ENCODE measurements at regions not wholly inside any gene's neighbourhood (a gene's known extent, or its start where the extent isn't known, plus 50 kb on each side); places are given as distances from the start of the nearest gene placed in this dataset.
A peak's percentile ranks its signal among the peaks of the same experiment; 100 is the strongest.

GRCh38 chr3:177820683-177821316 is 623.5 kb upstream of the TBL1XR1 start:
- Mint-ChIP-seq H3K27me3 (no peaks in the 10 kb centered on the region), H3K27ac (no peak overlapping the region), H3K4me3 (peak overlapping the region in 1 of 4 donors; percentile 47), H3K36me3 (peaks cover 4% of the 10 kb centered on the region), H3K9me3 (no peaks in the 10 kb centered on the region), H3K4me1 (peaks cover 5 to 10% (median 8%) of the 10 kb centered on the region in 3 donors)

- Mint-ChIP-seq H3K9me3 (no peaks in the 10 kb centered on the region), H3K36me3 (peaks cover 5% of the 10 kb centered on the region), H3K4me3 (no peak overlapping the region), H3K27me3 (no peaks in the 10 kb centered on the region), H3K4me1 (peaks cover 5 to 10% (median 8%) of the 10 kb centered on the region in 3 donors), H3K27ac (no peak overlapping the region)
These were observed 625.4 kb upstream of the TBL1XR1 start for GRCh38 chr3:177822681-177823096.

GRCh38 chr3:177823701-177824189 is 626.5 kb upstream of the TBL1XR1 start:
- peaks cover 3% of the 10 kb centered on the region for H3K36me3 Mint-ChIP-seq
- H3K4me3 Mint-ChIP-seq, result no peak overlapping the region
- no peak overlapping the region for H3K27ac Mint-ChIP-seq
- H3K9me3 Mint-ChIP-seq, result no peaks in the 10 kb centered on the region
- H3K27me3 Mint-ChIP-seq, result no peaks in the 10 kb centered on the region
- H3K4me1 Mint-ChIP-seq, result peaks cover 5 to 10% (median 8%) of the 10 kb centered on the region in 3 donors

- Mint-ChIP-seq H3K4me1 (peaks cover 5 to 10% (median 8%) of the 10 kb centered on the region in 3 donors), H3K9me3 (no peaks in the 10 kb centered on the region), H3K36me3 (peaks cover 3% of the 10 kb centered on the region), H3K27me3 (no peaks in the 10 kb centered on the region), H3K27ac (no peak overlapping the region), H3K4me3 (no peak overlapping the region)
These were observed 627.0 kb upstream of the TBL1XR1 start for GRCh38 chr3:177824190-177824786.

GRCh38 chr3:177824841-177825240 is 627.6 kb upstream of the TBL1XR1 start:
- no peaks in the 10 kb centered on the region for H3K27me3 Mint-ChIP-seq
- H3K9me3 Mint-ChIP-seq, result no peaks in the 10 kb centered on the region
- H3K4me3 Mint-ChIP-seq, result no peak overlapping the region
- H3K36me3 Mint-ChIP-seq, result peaks cover 3% of the 10 kb centered on the region
- no peak overlapping the region for H3K27ac Mint-ChIP-seq
- peaks cover 5 to 10% (median 8%) of the 10 kb centered on the region in 3 donors for H3K4me1 Mint-ChIP-seq

- Mint-ChIP-seq H3K4me1 (no peaks in the 10 kb centered on the region), H3K9me3 (no peaks in the 10 kb centered on the region), H3K4me3 (peak overlapping the region in 1 of 4 donors; percentile 27), H3K27ac (no peak overlapping the region), H3K36me3 (peaks cover 3% of the 10 kb centered on the region), H3K27me3 (no peaks in the 10 kb centered on the region)
These were observed 629.0 kb upstream of the TBL1XR1 start for GRCh38 chr3:177826253-177826652.

GRCh38 chr3:177827511-177828207 is 630.4 kb upstream of the TBL1XR1 start:
- Mint-ChIP-seq H3K27ac (no peak overlapping the region), H3K36me3 (peaks cover 3% of the 10 kb centered on the region), H3K4me1 (no peaks in the 10 kb centered on the region), H3K27me3 (no peaks in the 10 kb centered on the region), H3K9me3 (no peaks in the 10 kb centered on the region), H3K4me3 (no peak overlapping the region)

GRCh38 chr3:177828208-177828565 is 630.9 kb upstream of the TBL1XR1 start:
- no peaks in the 10 kb centered on the region for H3K9me3 Mint-ChIP-seq
- peaks cover 3% of the 10 kb centered on the region for H3K36me3 Mint-ChIP-seq
- H3K27ac Mint-ChIP-seq, result no peak overlapping the region
- no peaks in the 10 kb centered on the region for H3K27me3 Mint-ChIP-seq
- H3K4me3 Mint-ChIP-seq, result no peak overlapping the region
- no peaks in the 10 kb centered on the region for H3K4me1 Mint-ChIP-seq

GRCh38 chr3:177830411-177830849 is 633.1 kb upstream of the TBL1XR1 start:
- no peak overlapping the region for H3K27ac Mint-ChIP-seq
- peaks cover 3% of the 10 kb centered on the region for H3K36me3 Mint-ChIP-seq
- no peaks in the 10 kb centered on the region for H3K9me3 Mint-ChIP-seq
- no peaks in the 10 kb centered on the region for H3K4me1 Mint-ChIP-seq
- no peaks in the 10 kb centered on the region for H3K27me3 Mint-ChIP-seq
- no peak overlapping the region for H3K4me3 Mint-ChIP-seq

- H3K9me3 Mint-ChIP-seq, result no peaks in the 10 kb centered on the region
- H3K36me3 Mint-ChIP-seq, result peaks cover 3% of the 10 kb centered on the region
- no peak overlapping the region for H3K27ac Mint-ChIP-seq
- H3K4me3 Mint-ChIP-seq, result no peak overlapping the region
- no peaks in the 10 kb centered on the region for H3K27me3 Mint-ChIP-seq
- no peaks in the 10 kb centered on the region for H3K4me1 Mint-ChIP-seq
These were observed 634.1 kb upstream of the TBL1XR1 start for GRCh38 chr3:177831361-177831760.

GRCh38 chr3:177832880-177833279 is 635.6 kb upstream of the TBL1XR1 start:
- Mint-ChIP-seq H3K4me1 (no peaks in the 10 kb centered on the region), H3K9me3 (no peaks in the 10 kb centered on the region), H3K27me3 (no peaks in the 10 kb centered on the region), H3K4me3 (no peak overlapping the region), H3K36me3 (peaks cover 5% of the 10 kb centered on the region), H3K27ac (no peak overlapping the region)

GRCh38 chr3:177833332-177833731 is 636.0 kb upstream of the TBL1XR1 start:
- H3K4me3 Mint-ChIP-seq, result no peak overlapping the region
- H3K27me3 Mint-ChIP-seq, result no peaks in the 10 kb centered on the region

GRCh38 chr3:177835008-177835407 is 637.7 kb upstream of the TBL1XR1 start:
- no peak overlapping the region for H3K27ac Mint-ChIP-seq
- H3K4me3 Mint-ChIP-seq, result no peak overlapping the region
- no peaks in the 10 kb centered on the region for H3K4me1 Mint-ChIP-seq
- no peaks in the 10 kb centered on the region for H3K9me3 Mint-ChIP-seq
- H3K27me3 Mint-ChIP-seq, result no peaks in the 10 kb centered on the region
- peaks cover 5% of the 10 kb centered on the region for H3K36me3 Mint-ChIP-seq

More at GRCh38 chr3:177833332-177833731, 636.0 kb upstream of the TBL1XR1 start:
- Mint-ChIP-seq H3K27ac (no peak overlapping the region), H3K9me3 (no peaks in the 10 kb centered on the region), H3K4me1 (no peaks in the 10 kb centered on the region), H3K36me3 (peaks cover 5% of the 10 kb centered on the region)

- Mint-ChIP-seq H3K27ac (no peak overlapping the region), H3K4me3 (no peak overlapping the region), H3K27me3 (peaks cover 2% of the 10 kb centered on the region), H3K4me1 (no peaks in the 10 kb centered on the region), H3K9me3 (no peaks in the 10 kb centered on the region), H3K36me3 (peaks cover 5% of the 10 kb centered on the region)
These were observed 638.6 kb upstream of the TBL1XR1 start for GRCh38 chr3:177835917-177836316.

GRCh38 chr3:177836671-177837070 is 639.4 kb upstream of the TBL1XR1 start:
- peaks cover 5% of the 10 kb centered on the region for H3K36me3 Mint-ChIP-seq
- H3K4me1 Mint-ChIP-seq, result no peaks in the 10 kb centered on the region
- no peaks in the 10 kb centered on the region for H3K9me3 Mint-ChIP-seq
- H3K27me3 Mint-ChIP-seq, result peaks cover 2% of the 10 kb centered on the region
- H3K4me3 Mint-ChIP-seq, result no peak overlapping the region
- no peak overlapping the region for H3K27ac Mint-ChIP-seq

Measured in IgD-negative memory B cell (primary cell).